MCF 10A (cell line): ENCODE measurements at regions not wholly inside any gene's neighbourhood (a gene's known extent, or its start where the extent isn't known, plus 50 kb on each side); places are given as distances from the start of the nearest gene placed in this dataset.

ENCODE experiments used
- BruUV-seq: library from RNA; stranded (reverse); fragments of 400-500 nt; replicated peaks from 2 replicates; lab custom pipeline; 2021; lab: Mats Ljungman, UMichigan
- CTCF ChIA-PET: fragments of 300-600 bp; sonication (Branson Sonifier 250); formaldehyde crosslinking; extraction: SDS; loops from one replicate; lab custom pipeline; 2021; ENCODE audit warnings: antibody characterized with exemption, inconsistent platforms; lab: Yijun Ruan, JAX
- POLR2A ChIA-PET: fragments of 300-600, 350-650 bp; sonication (Branson Sonifier 250); formaldehyde crosslinking; extraction: SDS; loops from one replicate; lab custom pipeline; 2020; ENCODE audit warnings: antibody characterized with exemption, inconsistent platforms; lab: Yijun Ruan, JAX
- DNase-seq: peaks from one replicate; pipeline ENCODE4 v3.0.0-alpha.2; 2018; ENCODE audit not compliant: unreplicated experiment
- H3K27ac Mint-ChIP-seq: one replicate; pipeline ENCODE4 v1.8.0; 2022; ENCODE audit warnings: mild to moderate bottlenecking, low read depth, mixed read lengths; ENCODE audit not compliant: unreplicated experiment
- H3K27me3 Mint-ChIP-seq: one replicate; pipeline ENCODE4 v1.8.0; 2022; ENCODE audit warnings: mixed read lengths; ENCODE audit not compliant: insufficient read depth, unreplicated experiment
- H3K36me3 Mint-ChIP-seq: one replicate; pipeline ENCODE4 v1.8.0; 2022; ENCODE audit warnings: mild to moderate bottlenecking, moderate library complexity, mixed read lengths; ENCODE audit not compliant: insufficient read depth, unreplicated experiment
- H3K4me1 Mint-ChIP-seq: one replicate; pipeline ENCODE4 v1.8.0; 2022; ENCODE audit warnings: mixed read lengths; ENCODE audit not compliant: insufficient read depth, unreplicated experiment
- H3K4me3 Mint-ChIP-seq: one replicate; pipeline ENCODE4 v1.8.0; 2022; ENCODE audit warnings: mild to moderate bottlenecking, moderate library complexity, mixed read lengths; ENCODE audit not compliant: unreplicated experiment
- H3K9me3 Mint-ChIP-seq: one replicate; pipeline ENCODE4 v1.8.0; 2022; ENCODE audit warnings: mixed read lengths; ENCODE audit not compliant: unreplicated experiment
- CTCF ChIP-seq: fragments of 200-600 bp; IDR thresholded peaks from one replicate; pipeline ENCODE4 v1.8.0; 2022; ENCODE audit warnings: antibody characterized with exemption, mild to moderate bottlenecking; ENCODE audit not compliant: unreplicated experiment
- intact Hi-C: fragments of 100-400 bp; cut with micrococcal nuclease; formaldehyde crosslinking; loops from 2 replicates; pipeline ENCODE4 v1.14.1; 2022

DNA sequence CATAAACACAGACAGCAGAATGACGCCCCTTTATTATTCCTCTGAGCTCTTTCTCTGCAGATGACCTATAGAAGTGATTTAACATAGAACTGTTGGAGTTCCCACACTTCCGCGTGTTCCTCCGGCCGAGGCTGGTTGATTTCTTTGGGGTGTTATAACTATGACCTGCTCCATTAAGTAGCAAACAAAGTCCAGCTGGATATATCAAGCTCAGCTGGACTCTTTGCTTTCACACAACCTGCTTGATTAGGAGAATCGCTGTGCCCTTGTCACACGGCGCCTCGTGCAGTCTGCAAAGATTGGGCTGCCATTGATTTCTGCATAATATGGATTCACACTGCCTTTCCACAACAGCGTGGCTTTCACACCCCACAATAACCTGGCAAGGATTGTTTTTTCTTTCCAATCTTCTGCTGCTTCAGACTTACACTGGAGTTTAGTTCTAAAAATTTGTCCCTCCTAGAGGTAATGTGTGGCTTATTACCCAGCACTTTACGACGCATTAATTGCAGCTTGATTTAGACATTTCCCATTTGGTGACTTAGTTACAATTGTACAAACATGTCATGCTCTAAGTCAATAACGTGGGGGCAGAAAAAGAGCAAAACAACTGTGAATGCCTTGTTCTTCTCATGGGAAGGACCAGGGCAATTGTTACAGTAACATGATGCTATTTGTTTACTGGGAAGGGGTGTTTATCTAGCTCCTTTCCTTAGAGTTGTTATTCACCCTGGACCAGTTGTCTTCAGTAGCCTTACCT, 485.7 kb downstream of the TXNL1 start:
- POLR2A ChIA-PET: no interaction called here
- no peak overlapping the region for H3K4me3 Mint-ChIP-seq
- no peak for TF ChIP-seq CTCF
- H3K4me1 Mint-ChIP-seq: no peaks in the 10 kb centered on the region
- intact Hi-C loops: no loop called here
- peaks cover 7% of the 10 kb centered on the region for H3K9me3 Mint-ChIP-seq
- CTCF ChIA-PET: interaction anchor here (0.6 to 0.8 kb wide), 2 partner anchors 40 to 738 kb away, joined by 3 read pairs; no protein-coding TSS in a partner anchor
- no peak for DNase-seq
- no peaks in the 10 kb centered on the region for H3K27me3 Mint-ChIP-seq
- no TSS peak for BruUV-seq
- no peaks in the 10 kb centered on the region for H3K36me3 Mint-ChIP-seq
- H3K27ac Mint-ChIP-seq: no peak overlapping the region

GRCh38 chr18:56148373-56148772, 490.0 kb downstream of the TXNL1 start:
- POLR2A ChIA-PET: no interaction called here
- no peaks in the 10 kb centered on the region for H3K36me3 Mint-ChIP-seq
- CTCF ChIA-PET: interaction anchor here (0.6 kb wide), 3 partner anchors 40 to 879 kb away, joined by 3 to 4 read pairs (median 3); no protein-coding TSS in a partner anchor
- BruUV-seq: no TSS peak
- H3K9me3 Mint-ChIP-seq: peaks cover 7% of the 10 kb centered on the region
- H3K4me3 Mint-ChIP-seq: no peak overlapping the region
- DNase-seq: peak; percentile 26
- no peaks in the 10 kb centered on the region for H3K27me3 Mint-ChIP-seq
- no peak overlapping the region for H3K27ac Mint-ChIP-seq
- TF ChIP-seq CTCF: no peak
- no peaks in the 10 kb centered on the region for H3K4me1 Mint-ChIP-seq
- intact Hi-C loops: no loop called here

DNA sequence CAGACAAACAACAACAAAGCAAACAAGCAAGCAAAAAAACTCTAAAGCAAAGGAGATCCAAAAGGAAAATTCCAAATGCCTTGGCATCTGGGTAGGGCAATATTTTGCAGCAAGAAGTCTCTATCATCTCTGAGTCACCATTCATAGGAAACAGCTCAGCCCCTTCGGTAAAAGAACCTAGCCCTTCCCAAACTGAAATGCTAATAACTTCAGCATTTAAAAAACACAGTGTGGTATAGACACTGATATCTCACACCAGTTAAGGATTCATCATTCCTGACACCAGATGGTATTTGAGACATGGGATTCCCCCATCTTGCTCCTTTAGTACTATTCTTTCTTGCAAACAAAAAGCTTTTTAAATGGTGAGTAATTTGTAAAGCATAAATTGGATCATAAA, 491.8 kb downstream of the TXNL1 start:
- DNase-seq: no peak
- CTCF ChIA-PET: interaction anchor here (0.6 to 0.7 kb wide), 3 partner anchors 9 to 291 kb away, joined by 3 to 4 read pairs (median 4); no protein-coding TSS in a partner anchor
- Mint-ChIP-seq H3K36me3 (no peaks in the 10 kb centered on the region), H3K9me3 (peaks cover 7% of the 10 kb centered on the region), H3K4me1 (no peaks in the 10 kb centered on the region), H3K27me3 (no peaks in the 10 kb centered on the region), H3K27ac (no peak overlapping the region), H3K4me3 (no peak overlapping the region)
- intact Hi-C loops: no loop called here
- POLR2A ChIA-PET: interaction anchor here (0.5 kb wide), 1 partner anchor 49 kb away, joined by 3 read pairs; no protein-coding TSS in a partner anchor
- TF ChIP-seq CTCF: no peak
- BruUV-seq: no TSS peak

- DNase-seq: no peak
- ChIA-PET CTCF (no interaction called here), POLR2A (interaction anchor here (0.6 kb wide), 1 partner anchor 573 kb away, joined by 3 read pairs; no protein-coding TSS in a partner anchor)
- intact Hi-C loops: no loop called here
- Mint-ChIP-seq H3K27me3 (no peaks in the 10 kb centered on the region), H3K4me3 (no peak overlapping the region), H3K4me1 (no peaks in the 10 kb centered on the region), H3K36me3 (no peaks in the 10 kb centered on the region), H3K27ac (no peak overlapping the region), H3K9me3 (no peaks in the 10 kb centered on the region)
- no TSS peak for BruUV-seq
- TF ChIP-seq CTCF: no peak
Observed at GRCh38 chr18:56142001-56142400, 496.4 kb downstream of the TXNL1 start.
